Astrocyte of the spinal cord (primary cell): ENCODE measurements at regions not wholly inside any gene's neighbourhood (a gene's known extent, or its start where the extent isn't known, plus 50 kb on each side); places are given as distances from the start of the nearest gene placed in this dataset.

ENCODE experiments used
- DNase-seq: peaks from one replicate; pipeline ENCODE4 v3.0.0; 2011; ENCODE audit warnings: low read depth, low spot score
- H3K4me3 ChIP-seq: 2 replicates; pipeline ENCODE4 v1.5.1; 2011; ENCODE audit warnings: low read depth, mild to moderate bottlenecking, low read length, moderate library complexity
- in situ Hi-C: cut with HindIII; loops from 2 replicates; pipeline ENCODE4 v1.10.0; 2017; ENCODE audit warnings: low sequenced_read_pairs
- TF ChIP-seq, protein P1 (sequence below): IDR thresholded peaks from 2 replicates; pipeline ENCODE4 v1.5.1; 2012; ENCODE audit warnings: low read depth, mild to moderate bottlenecking, low read length, inconsistent platforms

DNA sequence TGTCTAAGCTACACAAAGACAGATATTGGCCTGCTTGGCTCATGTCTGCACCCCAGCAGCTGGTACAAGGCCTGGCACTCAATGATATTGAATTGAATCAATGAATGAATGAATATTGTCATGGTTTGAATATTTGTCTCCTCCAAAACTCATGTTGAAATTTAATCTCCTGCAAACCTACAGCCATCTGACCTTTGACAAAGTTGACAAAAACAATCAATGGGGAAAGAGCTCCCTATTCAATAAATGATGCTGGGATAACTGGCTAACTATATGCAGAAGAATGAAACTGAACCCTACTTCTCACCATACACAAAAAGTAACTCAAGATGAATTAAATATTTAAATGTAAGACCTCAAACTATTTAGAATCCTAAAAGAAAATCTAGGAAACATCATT lies 144.7 kb downstream of the CYP26A1 start:
- H3K4me3 ChIP-seq = no peak overlapping the region
- in situ Hi-C loops = no loop called here
- no peak for DNase-seq
- TF ChIP-seq, protein P1, sequence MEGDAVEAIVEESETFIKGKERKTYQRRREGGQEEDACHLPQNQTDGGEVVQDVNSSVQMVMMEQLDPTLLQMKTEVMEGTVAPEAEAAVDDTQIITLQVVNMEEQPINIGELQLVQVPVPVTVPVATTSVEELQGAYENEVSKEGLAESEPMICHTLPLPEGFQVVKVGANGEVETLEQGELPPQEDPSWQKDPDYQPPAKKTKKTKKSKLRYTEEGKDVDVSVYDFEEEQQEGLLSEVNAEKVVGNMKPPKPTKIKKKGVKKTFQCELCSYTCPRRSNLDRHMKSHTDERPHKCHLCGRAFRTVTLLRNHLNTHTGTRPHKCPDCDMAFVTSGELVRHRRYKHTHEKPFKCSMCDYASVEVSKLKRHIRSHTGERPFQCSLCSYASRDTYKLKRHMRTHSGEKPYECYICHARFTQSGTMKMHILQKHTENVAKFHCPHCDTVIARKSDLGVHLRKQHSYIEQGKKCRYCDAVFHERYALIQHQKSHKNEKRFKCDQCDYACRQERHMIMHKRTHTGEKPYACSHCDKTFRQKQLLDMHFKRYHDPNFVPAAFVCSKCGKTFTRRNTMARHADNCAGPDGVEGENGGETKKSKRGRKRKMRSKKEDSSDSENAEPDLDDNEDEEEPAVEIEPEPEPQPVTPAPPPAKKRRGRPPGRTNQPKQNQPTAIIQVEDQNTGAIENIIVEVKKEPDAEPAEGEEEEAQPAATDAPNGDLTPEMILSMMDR = no peak

DNA sequence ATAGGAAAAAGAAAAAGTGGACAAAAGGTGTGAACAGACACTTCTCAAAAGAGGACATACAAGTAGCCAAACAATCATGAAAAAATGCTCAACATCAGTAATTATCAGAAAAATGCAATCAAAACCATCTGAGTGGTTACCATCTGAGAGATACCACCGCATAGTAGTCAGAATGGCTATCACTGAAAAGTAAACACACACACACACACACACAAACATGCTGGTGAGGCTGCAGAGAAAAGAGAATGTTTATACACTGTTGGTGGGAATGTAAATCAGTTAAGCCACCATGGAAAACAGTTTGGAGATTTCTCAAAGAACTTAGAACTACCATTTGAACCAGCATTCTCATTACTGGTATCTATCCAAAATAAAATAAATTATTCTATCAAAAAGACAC lies 145.7 kb downstream of the CYP26A1 start:
- TF ChIP-seq, protein P1 = no peak
- in situ Hi-C loops = no loop called here
- H3K4me3 ChIP-seq = no peak overlapping the region
- DNase-seq = no peak

DNA sequence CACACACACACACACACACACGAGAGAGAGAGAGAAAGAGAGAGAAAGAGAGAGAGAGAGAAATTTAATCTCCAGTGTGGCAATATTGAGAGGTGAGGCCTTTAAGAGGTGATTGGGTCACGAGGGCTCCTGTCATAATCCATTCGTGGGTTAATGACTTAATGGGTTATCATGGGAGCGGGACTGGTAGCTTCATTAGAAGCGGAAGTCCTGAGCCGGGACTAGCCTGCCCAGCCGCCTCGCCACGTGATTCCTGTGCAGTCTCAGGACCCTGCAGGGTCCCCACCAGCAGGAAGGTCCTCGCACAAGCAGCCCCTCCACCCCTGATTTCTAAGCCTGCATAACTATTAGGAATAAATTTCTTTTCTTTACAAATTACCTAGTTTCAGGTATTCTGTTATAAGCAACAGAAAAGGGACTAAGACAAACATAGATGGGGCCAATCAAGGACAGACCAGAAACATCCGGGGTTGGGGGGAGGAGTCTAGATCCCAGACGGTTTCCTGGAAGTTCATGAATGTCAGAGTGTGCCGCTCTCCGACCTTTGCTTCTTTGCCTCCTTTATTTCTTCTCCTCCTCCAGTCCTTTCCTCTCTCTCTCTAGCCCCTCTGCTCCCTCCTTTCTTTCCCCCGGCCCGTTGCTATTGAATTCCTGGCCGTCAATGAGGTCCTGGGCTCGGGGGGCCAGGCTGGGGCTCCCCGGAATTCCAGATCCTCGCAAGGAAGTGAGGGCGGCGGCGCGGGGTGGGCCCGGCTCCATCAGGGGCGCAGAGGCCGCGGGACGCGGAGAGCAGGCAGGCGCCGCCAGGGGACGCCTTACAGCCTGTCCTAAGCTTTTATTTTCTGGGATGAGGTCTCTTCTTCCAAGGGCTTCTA lies 146.8 kb downstream of the CYP26A1 start:
- TF ChIP-seq, protein P1 = no peak
- no peak overlapping the region for H3K4me3 ChIP-seq
- DNase-seq = no peak
- in situ Hi-C loops = no loop called here

DNA sequence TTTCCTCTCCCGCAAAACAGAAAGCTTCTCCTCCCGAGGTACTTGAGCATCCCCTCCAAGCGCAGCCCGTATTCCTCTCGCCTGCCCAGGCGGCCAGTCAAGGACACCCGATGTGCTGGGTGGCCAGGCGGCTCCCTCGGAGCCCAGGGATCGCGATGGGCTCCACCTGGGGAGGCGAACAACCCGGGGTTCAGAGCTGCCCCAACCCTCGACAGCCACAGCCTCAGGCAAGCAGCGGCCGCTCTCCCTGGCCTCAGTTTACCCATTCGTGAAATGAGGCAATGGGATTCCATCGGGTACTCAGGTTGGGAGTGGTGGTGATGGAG lies 147.4 kb downstream of the CYP26A1 start:
- TF ChIP-seq, protein P1 = no peak
- DNase-seq = no peak
- no peak overlapping the region for H3K4me3 ChIP-seq
- in situ Hi-C loops = no loop called here

DNA sequence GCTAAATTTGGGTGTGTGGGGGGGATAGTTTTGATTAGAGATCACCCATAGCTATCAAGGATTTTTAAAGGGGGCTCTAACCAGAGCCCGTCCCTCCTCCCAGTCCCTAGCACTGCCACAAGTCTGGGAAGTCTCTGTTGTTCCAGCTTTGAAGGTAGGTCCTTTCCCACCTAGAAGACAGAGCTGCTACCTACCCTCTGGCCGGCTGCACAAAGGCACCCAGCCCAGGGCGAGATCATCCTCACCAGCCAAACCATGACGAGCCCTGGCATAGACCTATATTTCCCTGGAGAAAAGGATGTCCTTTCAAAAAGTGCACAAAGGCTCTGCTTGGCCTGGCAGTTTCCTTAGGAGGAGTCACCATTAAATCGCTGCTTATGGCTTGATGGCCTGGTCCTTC lies 147.8 kb downstream of the CYP26A1 start:
- H3K4me3 ChIP-seq = no peak overlapping the region
- in situ Hi-C loops = no loop called here
- TF ChIP-seq, protein P1 = no peak
- DNase-seq = no peak

DNA sequence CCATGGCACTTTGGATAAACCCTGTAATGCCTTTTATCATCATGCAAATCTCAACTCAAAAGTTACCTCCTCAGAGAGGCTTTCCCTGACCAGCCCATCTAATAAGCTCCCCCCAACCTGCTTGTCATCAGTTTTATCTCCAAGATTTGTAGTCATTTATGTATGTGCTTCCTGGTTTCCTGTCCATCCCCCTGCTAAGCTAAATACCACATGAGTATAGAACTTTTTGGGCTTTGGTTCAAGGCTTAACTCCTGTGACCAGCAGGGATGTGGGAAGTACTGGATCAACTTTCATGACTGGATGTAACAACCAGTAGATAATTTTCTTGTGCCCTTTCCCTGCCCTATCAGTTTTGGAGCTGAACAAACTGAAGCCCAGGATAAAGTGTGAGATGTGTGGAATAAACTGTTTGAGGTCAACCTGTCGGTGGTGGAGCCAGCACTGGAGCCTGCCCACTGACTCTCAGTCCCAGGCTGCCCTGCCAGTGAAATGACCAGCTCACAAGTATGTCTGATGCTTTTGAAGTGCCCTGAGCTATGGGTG lies 148.6 kb downstream of the CYP26A1 start:
- in situ Hi-C loops = no loop called here
- DNase-seq = no peak
- TF ChIP-seq, protein P1 = no peak
- H3K4me3 ChIP-seq = no peak overlapping the region
